GM19452 (cell line): ENCODE measurements at regions not wholly inside any gene's neighbourhood (a gene's known extent, or its start where the extent isn't known, plus 50 kb on each side); places are given as distances from the start of the nearest gene placed in this dataset.

Source experiments
- ATAC-seq: cut with Tn5 transposase; IDR thresholded peaks from one replicate; pipeline ENCODE4 v1.9.1; 2021; ENCODE audit not compliant: unreplicated experiment

- no peak for ATAC-seq
These were observed 767.4 kb downstream of the IRX1 start for GRCh38 chr5:4363045-4363444.

GRCh38 chr5:4366628-4367027, 771.0 kb downstream of the IRX1 start:
- no peak for ATAC-seq

DNA sequence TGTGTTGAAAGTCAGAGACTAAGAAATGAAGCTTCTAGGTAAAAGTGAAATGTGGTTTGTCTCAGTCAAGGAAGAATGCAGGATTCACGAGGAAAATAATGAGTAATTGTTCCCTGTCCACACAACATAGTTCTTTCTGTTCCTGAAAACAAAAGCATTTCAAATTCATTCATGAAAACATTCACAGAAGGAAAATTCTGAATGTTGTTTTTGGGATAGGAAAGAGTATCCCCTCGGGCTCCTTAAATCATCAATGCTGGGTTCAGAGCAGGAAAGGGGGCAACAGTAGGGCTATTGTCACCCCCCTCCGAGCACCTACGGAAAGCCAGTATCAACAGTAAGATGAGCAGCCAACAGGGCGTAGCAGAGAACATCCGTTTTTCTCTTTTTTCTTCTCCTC, 769.9 kb upstream of the ADAMTS16 start:
- no peak for ATAC-seq

DNA sequence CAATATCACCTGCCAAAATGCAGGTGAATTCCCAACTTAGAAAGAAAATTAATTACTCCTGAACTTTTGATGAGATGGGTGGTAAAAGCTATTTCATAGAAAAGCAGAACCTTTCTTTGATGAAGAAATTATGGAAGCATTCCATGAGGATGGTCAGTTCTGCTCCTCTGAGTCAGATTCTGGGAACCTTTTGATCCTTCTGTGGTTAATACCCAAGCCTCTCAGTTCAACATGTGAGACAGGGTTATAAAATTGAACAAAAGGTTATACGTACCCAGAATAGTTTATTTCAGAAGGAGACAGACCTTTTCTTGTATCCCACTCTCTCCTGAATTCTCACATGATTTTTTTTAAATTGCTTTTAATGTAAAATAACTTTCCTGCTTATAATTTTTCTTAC, 767.6 kb upstream of the ADAMTS16 start:
- ATAC-seq, result no peak

DNA sequence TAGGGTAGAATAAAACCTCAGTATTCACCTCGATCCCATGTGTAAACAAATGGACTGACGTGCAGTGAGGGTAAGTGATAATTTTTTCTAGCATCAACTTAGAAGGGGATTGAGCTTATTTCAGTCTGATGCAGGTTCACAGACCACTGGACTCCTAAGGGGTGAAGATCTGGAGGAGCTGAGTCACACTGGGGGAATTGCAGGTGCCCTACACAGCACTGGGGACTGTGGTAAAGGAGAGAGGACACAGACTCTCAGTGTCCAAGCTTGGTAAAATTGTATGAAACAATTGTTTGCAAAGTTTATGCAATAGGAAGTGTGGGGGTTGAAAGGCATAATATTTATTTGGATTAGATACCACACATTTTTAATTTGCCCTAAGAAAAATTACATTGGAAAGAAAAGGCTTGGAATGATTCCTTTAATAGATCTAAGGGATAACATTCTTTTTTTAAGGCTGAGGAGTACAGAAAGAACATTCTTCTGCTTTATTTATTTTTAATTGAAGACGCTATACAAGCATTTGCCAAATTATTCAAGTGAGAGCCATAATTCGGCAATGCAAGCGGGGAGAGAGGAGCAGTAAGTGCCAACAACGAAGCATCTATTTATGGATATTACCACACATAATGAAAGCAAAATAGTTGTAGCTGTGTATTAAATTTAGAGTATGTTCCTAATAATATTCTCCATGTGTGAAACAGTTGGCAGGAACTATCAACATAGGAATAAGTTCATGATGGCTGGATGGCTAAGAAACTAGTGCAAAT, 766.9 kb upstream of the ADAMTS16 start:
- no peak for ATAC-seq

DNA sequence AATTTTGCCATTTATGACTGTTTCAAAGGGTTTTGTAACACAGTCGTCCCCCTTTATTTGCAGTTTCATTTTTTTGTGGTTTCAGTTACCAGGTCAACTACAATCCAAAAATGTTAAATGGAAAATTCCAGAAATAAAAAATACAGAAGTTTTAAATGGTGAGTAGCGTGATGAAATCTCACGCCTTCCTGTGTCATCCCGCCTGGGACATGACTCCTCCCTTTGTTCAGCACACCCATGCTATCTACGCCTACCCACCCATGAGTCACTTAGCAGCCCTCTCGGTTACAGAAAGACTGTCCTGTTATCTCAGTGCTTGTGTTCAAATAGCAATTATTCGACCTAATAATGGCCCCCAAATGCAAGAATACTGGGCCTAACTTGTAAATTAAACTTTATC, 765.3 kb upstream of the ADAMTS16 start:
- ATAC-seq, result no peak

DNA sequence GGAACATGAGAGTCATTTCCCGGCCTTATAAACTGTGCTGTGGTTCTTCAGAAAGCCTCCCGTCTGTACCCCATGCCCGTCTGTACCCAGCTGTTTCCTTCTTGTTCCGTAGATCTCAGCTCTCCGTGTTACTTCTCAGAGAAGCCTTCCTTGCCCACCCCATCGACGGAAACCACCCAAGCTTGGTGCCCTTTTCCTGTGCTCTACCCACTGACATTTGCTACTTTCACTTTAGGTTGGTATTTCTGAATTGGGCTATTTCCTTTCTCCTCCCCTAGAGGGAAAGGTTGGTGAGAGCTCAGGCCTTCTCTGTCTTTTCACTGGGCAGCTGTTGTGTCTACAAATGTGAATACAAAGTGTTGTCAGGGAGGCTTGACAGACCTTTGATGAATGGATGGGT, 764.5 kb upstream of the ADAMTS16 start:
- ATAC-seq, result no peak

DNA sequence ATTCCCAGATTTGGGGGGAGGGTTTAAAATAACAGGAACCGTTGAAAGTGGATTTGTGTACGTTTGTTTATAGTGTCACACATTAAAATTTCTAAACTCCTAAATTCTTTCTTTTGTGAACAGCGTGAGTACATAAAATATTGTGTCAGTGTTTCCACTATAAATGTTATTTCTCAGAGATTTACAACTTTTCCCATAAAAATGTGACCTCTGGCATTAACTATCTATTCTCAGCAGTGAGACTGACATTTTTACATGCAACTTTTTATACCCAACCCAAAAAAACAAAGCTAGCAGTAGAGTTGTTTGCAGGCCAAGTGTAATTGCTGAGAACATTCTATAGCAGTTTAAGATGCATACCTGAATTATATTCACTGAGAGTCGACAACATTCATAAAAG, 757.0 kb upstream of the ADAMTS16 start:
- ATAC-seq, result no peak

- no peak for ATAC-seq
These were observed 756.5 kb upstream of the ADAMTS16 start for GRCh38 chr5:4383518-4384198.

DNA sequence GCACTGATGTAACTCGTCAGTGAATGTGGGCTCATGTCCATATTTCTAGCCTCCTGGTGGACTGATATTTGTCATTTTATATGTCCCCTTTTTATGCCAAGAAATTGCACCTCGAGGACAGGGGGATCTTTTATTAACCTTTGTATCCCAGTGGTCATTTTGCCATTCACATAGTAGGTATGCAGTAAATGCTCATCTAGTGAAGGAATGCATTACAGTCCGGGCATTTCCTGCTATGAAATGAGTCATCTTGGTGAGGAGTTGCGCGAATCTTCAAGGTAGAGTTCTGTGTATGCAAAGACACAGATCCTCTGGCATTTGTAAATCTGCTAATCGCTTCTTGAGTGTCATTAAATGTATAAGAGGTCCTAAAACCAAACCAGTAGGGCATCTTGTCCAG, 755.5 kb upstream of the ADAMTS16 start:
- ATAC-seq, result no peak

GRCh38 chr5:4386152-4386551, 754.0 kb upstream of the ADAMTS16 start:
- no peak for ATAC-seq

GRCh38 chr5:4387290-4387689, 752.8 kb upstream of the ADAMTS16 start:
- no peak for ATAC-seq

GRCh38 chr5:4395752-4396151, 744.4 kb upstream of the ADAMTS16 start:
- ATAC-seq, result no peak

- no peak for ATAC-seq
These were observed 734.4 kb upstream of the ADAMTS16 start for GRCh38 chr5:4405614-4406219.

GRCh38 chr5:4410151-4410550, 730.0 kb upstream of the ADAMTS16 start:
- ATAC-seq, result no peak

GRCh38 chr5:4411664-4412063, 728.5 kb upstream of the ADAMTS16 start:
- ATAC-seq, result no peak

GRCh38 chr5:4413996-4414395, 726.1 kb upstream of the ADAMTS16 start:
- ATAC-seq, result no peak

DNA sequence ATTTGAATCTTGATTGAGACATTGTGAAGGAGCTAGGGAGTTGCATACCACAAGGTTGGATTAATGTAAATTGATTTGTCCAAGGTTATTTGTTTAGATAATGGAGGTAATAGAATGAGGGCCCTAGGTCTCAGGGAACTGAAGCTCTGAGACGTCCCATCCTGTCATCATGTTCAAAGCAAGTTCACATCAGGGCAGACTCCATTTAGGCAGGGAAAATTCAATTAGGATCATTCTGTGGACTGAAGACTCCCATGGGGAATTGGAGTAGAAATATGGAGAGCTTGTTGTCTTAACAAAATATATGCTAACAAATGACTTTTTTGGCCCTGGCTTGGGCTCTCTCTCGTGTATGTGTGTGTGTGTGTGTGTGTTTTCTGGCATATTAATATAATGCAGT, 722.0 kb upstream of the ADAMTS16 start:
- no peak for ATAC-seq

DNA sequence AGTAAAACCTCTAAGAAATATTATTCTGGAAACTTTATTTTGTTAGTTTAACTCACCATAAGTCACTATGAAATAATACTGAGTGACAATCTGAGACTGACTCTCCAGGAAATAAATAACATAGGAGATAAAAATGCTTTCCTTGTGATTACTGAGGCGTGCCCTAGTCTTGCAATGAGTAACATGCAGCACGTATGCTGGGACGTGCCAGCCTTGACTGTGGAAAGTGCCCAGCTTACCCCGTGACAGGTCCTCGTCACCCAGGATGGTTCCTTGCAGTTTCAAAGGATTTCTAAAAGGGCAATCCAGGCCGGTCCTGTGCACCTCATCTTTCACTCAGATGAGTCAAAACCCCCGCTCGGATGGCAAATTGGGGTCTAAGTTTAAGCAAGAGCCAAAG, 720.8 kb upstream of the ADAMTS16 start:
- no peak for ATAC-seq

DNA sequence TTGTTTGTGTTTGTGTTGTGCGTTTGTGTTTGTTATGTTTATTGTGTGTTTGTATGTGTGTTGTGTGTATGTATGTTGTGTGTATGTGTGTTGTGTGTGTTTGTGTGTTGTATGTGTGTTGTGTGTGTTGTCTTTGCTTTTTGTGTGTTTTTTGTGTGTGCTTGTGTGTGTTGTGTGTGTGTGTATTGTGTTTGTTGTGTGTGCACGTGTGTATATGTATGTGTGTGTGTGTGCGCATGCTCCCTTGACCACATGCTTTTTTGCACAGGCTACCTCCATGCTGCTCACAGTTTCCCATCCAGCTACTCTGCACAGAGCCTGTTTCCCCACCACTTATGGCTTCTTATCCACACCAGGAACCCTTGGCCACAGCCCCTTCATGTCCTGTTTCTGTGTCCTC, 720.0 kb upstream of the ADAMTS16 start:
- no peak for ATAC-seq

- no peak for ATAC-seq
These were observed 719.4 kb upstream of the ADAMTS16 start for GRCh38 chr5:4420681-4421080.

- no peak for ATAC-seq
These were observed 717.9 kb upstream of the ADAMTS16 start for GRCh38 chr5:4422247-4422646.
